HFFc6 (cell line): ENCODE measurements at regions not wholly inside any gene's neighbourhood (a gene's known extent, or its start where the extent isn't known, plus 50 kb on each side); places are given as distances from the start of the nearest gene placed in this dataset.

ENCODE experiments used
- DNase-seq: peaks from one replicate; pipeline ENCODE4 v3.0.0-alpha.2; 2018
- H3K27ac Mint-ChIP-seq: 2 replicates; pipeline ENCODE4 v1.8.0; 2020; ENCODE audit warnings: mild to moderate bottlenecking, mixed read lengths
- H3K27me3 Mint-ChIP-seq: 2 replicates; pipeline ENCODE4 v1.8.0; 2021; ENCODE audit warnings: mild to moderate bottlenecking, moderate library complexity, mixed read lengths; ENCODE audit not compliant: insufficient read depth
- H3K36me3 Mint-ChIP-seq: 2 replicates; pipeline ENCODE4 v1.8.0; 2021; ENCODE audit warnings: low read depth, mixed read lengths
- H3K4me1 Mint-ChIP-seq: 2 replicates; pipeline ENCODE4 v1.8.0; 2020; ENCODE audit warnings: low read depth, mixed read lengths
- H3K4me3 Mint-ChIP-seq: 2 replicates; pipeline ENCODE4 v1.8.0; 2020; ENCODE audit warnings: mild to moderate bottlenecking, moderate library complexity, mixed read lengths
- H3K9me3 Mint-ChIP-seq: 2 replicates; pipeline ENCODE4 v1.8.0; 2020; ENCODE audit warnings: mild to moderate bottlenecking, mixed read lengths
- CTCF ChIP-seq: fragments of 200-600 bp; sonication (generic); IDR thresholded peaks from 2 replicates; pipeline ENCODE4 v1.5.0; 2021; ENCODE audit warnings: antibody characterized with exemption, mild to moderate bottlenecking

- H3K36me3 Mint-ChIP-seq: no peaks in the 10 kb centered on the region; the same call in 1 of the 2 replicates
- no peak overlapping the region for H3K4me3 Mint-ChIP-seq
- peaks cover 6% of the 10 kb centered on the region for H3K9me3 Mint-ChIP-seq
- H3K27me3 Mint-ChIP-seq: no peaks in the 10 kb centered on the region; the same call in none of the 2 replicates
- H3K4me1 Mint-ChIP-seq: peaks cover 40% of the 10 kb centered on the region
- no peak for TF ChIP-seq CTCF
- no peak overlapping the region for H3K27ac Mint-ChIP-seq
- no peak for DNase-seq
Measured at GRCh38 chr13:59444210-59444857, 719.4 kb downstream of the DIAPH3 start.

GRCh38 chr13:59445812-59446211, 717.9 kb downstream of the DIAPH3 start:
- TF ChIP-seq CTCF: no peak
- DNase-seq: no peak
- no peaks in the 10 kb centered on the region; the same call in none of the 2 replicates for H3K27me3 Mint-ChIP-seq
- no peaks in the 10 kb centered on the region; the same call in 1 of the 2 replicates for H3K36me3 Mint-ChIP-seq
- H3K9me3 Mint-ChIP-seq: peaks cover 6% of the 10 kb centered on the region; the same call in 1 of the 2 replicates
- no peak overlapping the region for H3K4me3 Mint-ChIP-seq
- peaks cover 52% of the 10 kb centered on the region for H3K4me1 Mint-ChIP-seq
- no peak overlapping the region for H3K27ac Mint-ChIP-seq

GRCh38 chr13:59446391-59446790, 717.3 kb downstream of the DIAPH3 start:
- peaks cover under 1% of the 10 kb centered on the region; the same call in 1 of the 2 replicates for H3K9me3 Mint-ChIP-seq
- H3K36me3 Mint-ChIP-seq: no peaks in the 10 kb centered on the region
- no peak for TF ChIP-seq CTCF
- peaks cover 52% of the 10 kb centered on the region for H3K4me1 Mint-ChIP-seq
- no peak overlapping the region for H3K4me3 Mint-ChIP-seq
- no peak overlapping the region for H3K27ac Mint-ChIP-seq
- no peaks in the 10 kb centered on the region; the same call in none of the 2 replicates for H3K27me3 Mint-ChIP-seq
- DNase-seq: no peak

GRCh38 chr13:59447031-59447430, 716.7 kb downstream of the DIAPH3 start:
- Mint-ChIP-seq H3K36me3 (no peaks in the 10 kb centered on the region), H3K4me3 (peak overlapping the region; percentile 5; the same call in 1 of the 2 replicates), H3K27me3 (peaks cover 3% of the 10 kb centered on the region), H3K9me3 (no peaks in the 10 kb centered on the region), H3K27ac (peak overlapping the region; percentile 85), H3K4me1 (peaks cover 56% of the 10 kb centered on the region)
- TF ChIP-seq CTCF: no peak
- peak; percentile 20 for DNase-seq

- no peak for TF ChIP-seq CTCF
- Mint-ChIP-seq H3K9me3 (no peaks in the 10 kb centered on the region), H3K27me3 (peaks cover 3% of the 10 kb centered on the region), H3K36me3 (no peaks in the 10 kb centered on the region), H3K4me3 (peak overlapping the region; percentile 58; the same call in 1 of the 2 replicates), H3K4me1 (peaks cover 57% of the 10 kb centered on the region), H3K27ac (peak overlapping the region; percentile 85)
- DNase-seq: peak; percentile 27
Measured at GRCh38 chr13:59447846-59448620, 715.7 kb downstream of the DIAPH3 start.
